ENCODE measurements at regions not wholly inside any gene's neighbourhood (a gene's known extent, or its start where the extent isn't known, plus 50 kb on each side); places are given as distances from the start of the nearest gene placed in this dataset.
A peak's percentile ranks its signal among the peaks of the same experiment; 100 is the strongest.

DNA sequence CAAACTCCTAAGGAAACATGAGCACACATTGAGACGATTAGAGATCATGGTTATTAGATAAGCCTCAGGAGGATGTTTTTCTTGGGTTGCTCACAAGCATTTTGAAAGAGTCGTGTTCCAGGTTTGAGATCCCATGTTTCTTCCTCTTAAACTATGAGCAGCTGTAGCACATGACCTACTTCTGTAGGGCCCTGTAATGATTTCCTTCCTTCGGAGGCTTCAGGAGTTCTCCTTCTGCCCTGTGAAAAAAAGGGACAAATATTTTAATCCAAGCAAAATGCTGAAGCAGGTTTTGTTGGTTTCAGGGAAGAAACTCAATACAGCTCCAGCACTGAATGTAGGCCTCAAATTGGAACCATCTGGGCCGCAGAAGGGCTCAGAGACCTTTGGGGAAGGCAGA lies 82.6 kb downstream of the POU3F3 start:
- H3K36me3 Mint-ChIP-seq (ENCODE audit: unreplicated experiment), result no peaks in the 10 kb centered on the region
- no peaks in the 10 kb centered on the region for H3K9me3 Mint-ChIP-seq (ENCODE audit: unreplicated experiment)
- no peak overlapping the region for H3K4me3 Mint-ChIP-seq (ENCODE audit: unreplicated experiment)
- H3K4me1 Mint-ChIP-seq (ENCODE audit: unreplicated experiment), result peaks cover 15% of the 10 kb centered on the region
- no peak overlapping the region for H3K27ac Mint-ChIP-seq (ENCODE audit: unreplicated experiment)
- H3K27me3 Mint-ChIP-seq (ENCODE audit: unreplicated experiment), result peaks cover 17% of the 10 kb centered on the region
- TF ChIP-seq, protein P1, sequence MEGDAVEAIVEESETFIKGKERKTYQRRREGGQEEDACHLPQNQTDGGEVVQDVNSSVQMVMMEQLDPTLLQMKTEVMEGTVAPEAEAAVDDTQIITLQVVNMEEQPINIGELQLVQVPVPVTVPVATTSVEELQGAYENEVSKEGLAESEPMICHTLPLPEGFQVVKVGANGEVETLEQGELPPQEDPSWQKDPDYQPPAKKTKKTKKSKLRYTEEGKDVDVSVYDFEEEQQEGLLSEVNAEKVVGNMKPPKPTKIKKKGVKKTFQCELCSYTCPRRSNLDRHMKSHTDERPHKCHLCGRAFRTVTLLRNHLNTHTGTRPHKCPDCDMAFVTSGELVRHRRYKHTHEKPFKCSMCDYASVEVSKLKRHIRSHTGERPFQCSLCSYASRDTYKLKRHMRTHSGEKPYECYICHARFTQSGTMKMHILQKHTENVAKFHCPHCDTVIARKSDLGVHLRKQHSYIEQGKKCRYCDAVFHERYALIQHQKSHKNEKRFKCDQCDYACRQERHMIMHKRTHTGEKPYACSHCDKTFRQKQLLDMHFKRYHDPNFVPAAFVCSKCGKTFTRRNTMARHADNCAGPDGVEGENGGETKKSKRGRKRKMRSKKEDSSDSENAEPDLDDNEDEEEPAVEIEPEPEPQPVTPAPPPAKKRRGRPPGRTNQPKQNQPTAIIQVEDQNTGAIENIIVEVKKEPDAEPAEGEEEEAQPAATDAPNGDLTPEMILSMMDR (IDR thresholded peaks at IDR 0.05), result no peak
- no peak for DNase-seq (ENCODE audit: extremely low spot score, unreplicated experiment)

- DNase-seq (ENCODE audit: extremely low spot score, unreplicated experiment), result no peak
- Mint-ChIP-seq H3K4me3 (ENCODE audit: unreplicated experiment) (no peak overlapping the region), H3K36me3 (ENCODE audit: unreplicated experiment) (no peaks in the 10 kb centered on the region), H3K27ac (ENCODE audit: unreplicated experiment) (no peak overlapping the region), H3K4me1 (ENCODE audit: unreplicated experiment) (peaks cover 15% of the 10 kb centered on the region), H3K27me3 (ENCODE audit: unreplicated experiment) (peaks cover 10% of the 10 kb centered on the region), H3K9me3 (ENCODE audit: unreplicated experiment) (no peaks in the 10 kb centered on the region)
- TF ChIP-seq, protein P1 (IDR thresholded peaks at IDR 0.05), result no peak
Measured at GRCh38 chr2:104938231-104938941, 84.5 kb downstream of the POU3F3 start.

DNA sequence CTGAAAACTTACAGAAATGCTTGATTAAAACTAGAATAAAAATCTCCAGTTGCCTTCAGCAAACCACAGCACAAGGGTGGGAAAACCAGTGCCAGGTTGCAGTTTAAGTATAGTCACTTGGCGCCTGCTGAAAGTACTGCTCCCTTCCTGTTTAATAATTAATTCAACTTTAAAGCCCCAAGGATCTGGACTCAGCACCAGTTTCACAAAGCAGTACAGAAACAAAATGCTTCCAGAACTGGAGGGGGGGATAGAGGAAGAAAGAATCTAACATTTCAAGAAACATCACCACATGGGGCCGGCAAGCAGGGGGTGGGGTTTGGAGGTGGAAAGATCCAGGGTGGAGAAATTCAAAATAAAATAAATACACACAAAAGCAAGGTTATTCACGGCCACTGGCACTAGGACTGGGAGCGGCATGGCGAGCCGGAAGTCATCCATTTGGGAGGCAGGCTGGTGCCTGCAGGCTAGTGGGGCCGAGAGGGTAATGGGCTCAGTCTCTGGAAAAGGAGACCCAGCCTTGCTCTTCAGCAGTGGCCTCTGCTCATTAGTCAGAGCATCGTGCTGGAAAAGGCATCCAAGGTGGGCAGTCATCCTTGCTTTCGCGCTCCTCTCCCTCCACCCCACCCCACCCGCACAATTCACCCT lies 85.8 kb downstream of the POU3F3 start:
- peaks cover 15% of the 10 kb centered on the region for H3K4me1 Mint-ChIP-seq (ENCODE audit: unreplicated experiment)
- no peaks in the 10 kb centered on the region for H3K36me3 Mint-ChIP-seq (ENCODE audit: unreplicated experiment)
- no peak overlapping the region for H3K27ac Mint-ChIP-seq (ENCODE audit: unreplicated experiment)
- H3K9me3 Mint-ChIP-seq (ENCODE audit: unreplicated experiment), result no peaks in the 10 kb centered on the region
- H3K4me3 Mint-ChIP-seq (ENCODE audit: unreplicated experiment), result peak overlapping the region; percentile 70
- H3K27me3 Mint-ChIP-seq (ENCODE audit: unreplicated experiment), result peaks cover 10% of the 10 kb centered on the region
- DNase-seq (ENCODE audit: extremely low spot score, unreplicated experiment), result no peak
- TF ChIP-seq, protein P1 (IDR thresholded peaks at IDR 0.05), result no peak

GRCh38 chr2:104944495-104944894 lies 90.6 kb downstream of the POU3F3 start:
- Mint-ChIP-seq H3K4me1 (ENCODE audit: unreplicated experiment) (peaks cover 10% of the 10 kb centered on the region), H3K36me3 (ENCODE audit: unreplicated experiment) (no peaks in the 10 kb centered on the region), H3K4me3 (ENCODE audit: unreplicated experiment) (no peak overlapping the region), H3K9me3 (ENCODE audit: unreplicated experiment) (no peaks in the 10 kb centered on the region), H3K27me3 (ENCODE audit: unreplicated experiment) (peaks cover 30% of the 10 kb centered on the region), H3K27ac (ENCODE audit: unreplicated experiment) (no peak overlapping the region)
- no peak for DNase-seq (ENCODE audit: extremely low spot score, unreplicated experiment)
- TF ChIP-seq, protein P1 (IDR thresholded peaks at IDR 0.05), result peak; percentile 64

GRCh38 chr2:104945121-104945520 lies 91.2 kb downstream of the POU3F3 start:
- Mint-ChIP-seq H3K36me3 (ENCODE audit: unreplicated experiment) (no peaks in the 10 kb centered on the region), H3K27me3 (ENCODE audit: unreplicated experiment) (peaks cover 34% of the 10 kb centered on the region), H3K4me3 (ENCODE audit: unreplicated experiment) (no peak overlapping the region), H3K9me3 (ENCODE audit: unreplicated experiment) (no peaks in the 10 kb centered on the region), H3K27ac (ENCODE audit: unreplicated experiment) (no peak overlapping the region), H3K4me1 (ENCODE audit: unreplicated experiment) (peaks cover 4% of the 10 kb centered on the region)
- TF ChIP-seq, protein P1 (IDR thresholded peaks at IDR 0.05), result no peak
- no peak for DNase-seq (ENCODE audit: extremely low spot score, unreplicated experiment)
